ENCODE measurements at regions not wholly inside any gene's neighbourhood (a gene's known extent, or its start where the extent isn't known, plus 50 kb on each side); places are given as distances from the start of the nearest gene placed in this dataset.

GRCh38 chr7:98565103-98565502 is 52.0 kb upstream of the NPTX2 start:
- DNase-seq = no peak

- no peak for DNase-seq
These were observed 54.1 kb upstream of the NPTX2 start for GRCh38 chr7:98562871-98563495.

- DNase-seq = no peak
These were observed 54.7 kb upstream of the NPTX2 start for GRCh38 chr7:98562381-98562823.

GRCh38 chr7:98559958-98560357 is 57.1 kb upstream of the NPTX2 start:
- no peak for DNase-seq

GRCh38 chr7:98559219-98559618 is 57.9 kb upstream of the NPTX2 start:
- no peak for DNase-seq

- DNase-seq = no peak
These were observed 59.5 kb upstream of the NPTX2 start for GRCh38 chr7:98557538-98558031.

- no peak for DNase-seq
These were observed 60.8 kb upstream of the NPTX2 start for GRCh38 chr7:98556288-98556687.

- no peak for DNase-seq
These were observed 61.7 kb upstream of the NPTX2 start for GRCh38 chr7:98555403-98555802.

- DNase-seq = no peak
These were observed 63.4 kb upstream of the NPTX2 start for GRCh38 chr7:98553666-98554065.

- no peak for DNase-seq
These were observed 65.3 kb upstream of the NPTX2 start for GRCh38 chr7:98551611-98552273.

GRCh38 chr7:98548971-98549370 is 68.1 kb upstream of the NPTX2 start:
- no peak for DNase-seq

- DNase-seq = no peak
These were observed 68.7 kb upstream of the NPTX2 start for GRCh38 chr7:98548370-98548769.

- no peak for DNase-seq
These were observed 76.0 kb upstream of the NPTX2 start for GRCh38 chr7:98541101-98541500.

- DNase-seq = no peak
These were observed 77.2 kb upstream of the NPTX2 start for GRCh38 chr7:98539865-98540264.

- DNase-seq = no peak
These were observed 80.3 kb upstream of the NPTX2 start for GRCh38 chr7:98536803-98537202.

- DNase-seq = no peak
These were observed 82.6 kb upstream of the NPTX2 start for GRCh38 chr7:98534493-98534892.

GRCh38 chr7:98531717-98532116 is 85.4 kb upstream of the NPTX2 start:
- DNase-seq = no peak

GRCh38 chr7:98528079-98528478 is 89.0 kb upstream of the NPTX2 start:
- DNase-seq = no peak

GRCh38 chr7:98526059-98526458 is 91.0 kb upstream of the NPTX2 start:
- no peak for DNase-seq

GRCh38 chr7:98521089-98521692 is 95.9 kb upstream of the NPTX2 start:
- no peak for DNase-seq

GRCh38 chr7:98520356-98520951 is 96.6 kb upstream of the NPTX2 start:
- no peak for DNase-seq

- no peak for DNase-seq
These were observed 98.7 kb upstream of the NPTX2 start for GRCh38 chr7:98518159-98518947.

- DNase-seq = no peak
These were observed 101.9 kb upstream of the NPTX2 start for GRCh38 chr7:98515201-98515600.
